H4 (cell line): ENCODE measurements at regions not wholly inside any gene's neighbourhood (a gene's known extent, or its start where the extent isn't known, plus 50 kb on each side); places are given as distances from the start of the nearest gene placed in this dataset.

ENCODE experiments used
- DNase-seq: peaks from one replicate; pipeline ENCODE4 v3.0.0-alpha.2; 2015; ENCODE audit warnings: low spot score

- no peak for DNase-seq
Observed at GRCh38 chr2:14148216-14148615, 484.3 kb upstream of the LRATD1 start.

- DNase-seq = no peak
Observed at GRCh38 chr2:14157816-14158215, 474.7 kb upstream of the LRATD1 start.

- no peak for DNase-seq
Observed at GRCh38 chr2:14180333-14180732, 452.2 kb upstream of the LRATD1 start.

- DNase-seq = no peak
Observed at GRCh38 chr2:14182227-14182946, 450.1 kb upstream of the LRATD1 start.

GRCh38 chr2:14185906-14186305, 446.6 kb upstream of the LRATD1 start:
- no peak for DNase-seq

GRCh38 chr2:14188446-14188845, 444.1 kb upstream of the LRATD1 start:
- no peak for DNase-seq

- DNase-seq = no peak
Observed at GRCh38 chr2:14189929-14190328, 442.6 kb upstream of the LRATD1 start.

- no peak for DNase-seq
Observed at GRCh38 chr2:14194233-14194632, 438.3 kb upstream of the LRATD1 start.

- no peak for DNase-seq
Observed at GRCh38 chr2:14197293-14197692, 435.2 kb upstream of the LRATD1 start.

GRCh38 chr2:14199040-14199439, 433.5 kb upstream of the LRATD1 start:
- DNase-seq = no peak

GRCh38 chr2:14219306-14219705, 413.2 kb upstream of the LRATD1 start:
- no peak for DNase-seq

GRCh38 chr2:14220101-14220500, 412.4 kb upstream of the LRATD1 start:
- DNase-seq = no peak

- no peak for DNase-seq
Observed at GRCh38 chr2:14221466-14221865, 411.1 kb upstream of the LRATD1 start.

GRCh38 chr2:14223576-14223975, 408.9 kb upstream of the LRATD1 start:
- DNase-seq = no peak

- DNase-seq = no peak
Observed at GRCh38 chr2:14231391-14231898, 401.1 kb upstream of the LRATD1 start.

GRCh38 chr2:14232217-14232616, 400.3 kb upstream of the LRATD1 start:
- no peak for DNase-seq

GRCh38 chr2:14234911-14235310, 397.6 kb upstream of the LRATD1 start:
- no peak for DNase-seq

- DNase-seq = no peak
Observed at GRCh38 chr2:14235667-14236066, 396.9 kb upstream of the LRATD1 start.

- no peak for DNase-seq
Observed at GRCh38 chr2:14237902-14238301, 394.6 kb upstream of the LRATD1 start.

- DNase-seq = no peak
Observed at GRCh38 chr2:14239605-14240004, 392.9 kb upstream of the LRATD1 start.

- no peak for DNase-seq
Observed at GRCh38 chr2:14240868-14241267, 391.6 kb upstream of the LRATD1 start.

GRCh38 chr2:14245901-14246300, 386.6 kb upstream of the LRATD1 start:
- no peak for DNase-seq

- no peak for DNase-seq
Observed at GRCh38 chr2:14255135-14255820, 377.2 kb upstream of the LRATD1 start.
